ENCODE measurements at regions not wholly inside any gene's neighbourhood (a gene's known extent, or its start where the extent isn't known, plus 50 kb on each side); places are given as distances from the start of the nearest gene placed in this dataset.
A peak's percentile ranks its signal among the peaks of the same experiment; 100 is the strongest.

- DNase-seq (ENCODE audit: low spot score): no peak
These were observed 54.4 kb downstream of the UNCX start for GRCh38 chr7:1286946-1287645.

GRCh38 chr7:1287752-1288201, 55.1 kb downstream of the UNCX start:
- no peak for DNase-seq (ENCODE audit: low spot score)

GRCh38 chr7:1288390-1288995, 55.8 kb downstream of the UNCX start:
- no peak for DNase-seq (ENCODE audit: low spot score)

GRCh38 chr7:1288996-1289551, 56.4 kb downstream of the UNCX start:
- no peak for DNase-seq (ENCODE audit: low spot score)

- no peak for DNase-seq (ENCODE audit: low spot score)
These were observed 57.0 kb downstream of the UNCX start for GRCh38 chr7:1289666-1290025.

GRCh38 chr7:1290026-1290678, 57.5 kb downstream of the UNCX start:
- peak; percentile 11 for DNase-seq (ENCODE audit: low spot score)

GRCh38 chr7:1290679-1291356, 58.1 kb downstream of the UNCX start:
- DNase-seq (ENCODE audit: low spot score): no peak

GRCh38 chr7:1291357-1291689, 58.7 kb downstream of the UNCX start:
- DNase-seq (ENCODE audit: low spot score): no peak

GRCh38 chr7:1291845-1292765, 59.4 kb downstream of the UNCX start:
- DNase-seq (ENCODE audit: low spot score): no peak

- no peak for DNase-seq (ENCODE audit: low spot score)
These were observed 60.5 kb downstream of the UNCX start for GRCh38 chr7:1292972-1293830.

- no peak for DNase-seq (ENCODE audit: low spot score)
These were observed 61.3 kb downstream of the UNCX start for GRCh38 chr7:1293950-1294411.

GRCh38 chr7:1295776-1296355, 63.2 kb downstream of the UNCX start:
- no peak for DNase-seq (ENCODE audit: low spot score)

- no peak for DNase-seq (ENCODE audit: low spot score)
These were observed 63.8 kb downstream of the UNCX start for GRCh38 chr7:1296356-1296981.

GRCh38 chr7:1297017-1297960, 64.6 kb downstream of the UNCX start:
- DNase-seq (ENCODE audit: low spot score): no peak

- DNase-seq (ENCODE audit: low spot score): no peak
These were observed 65.6 kb downstream of the UNCX start for GRCh38 chr7:1298051-1298930.

GRCh38 chr7:1298931-1299885, 66.5 kb downstream of the UNCX start:
- DNase-seq (ENCODE audit: low spot score): no peak

All from kidney tubule cell (primary cell).